ENCODE measurements at regions not wholly inside any gene's neighbourhood (a gene's known extent, or its start where the extent isn't known, plus 50 kb on each side); places are given as distances from the start of the nearest gene placed in this dataset.
"Not testable (repeated sequence)": the region's sequence is repeated elsewhere in the genome, so short reads cannot be mapped to it uniquely, and the experiment has no call there.

DNA sequence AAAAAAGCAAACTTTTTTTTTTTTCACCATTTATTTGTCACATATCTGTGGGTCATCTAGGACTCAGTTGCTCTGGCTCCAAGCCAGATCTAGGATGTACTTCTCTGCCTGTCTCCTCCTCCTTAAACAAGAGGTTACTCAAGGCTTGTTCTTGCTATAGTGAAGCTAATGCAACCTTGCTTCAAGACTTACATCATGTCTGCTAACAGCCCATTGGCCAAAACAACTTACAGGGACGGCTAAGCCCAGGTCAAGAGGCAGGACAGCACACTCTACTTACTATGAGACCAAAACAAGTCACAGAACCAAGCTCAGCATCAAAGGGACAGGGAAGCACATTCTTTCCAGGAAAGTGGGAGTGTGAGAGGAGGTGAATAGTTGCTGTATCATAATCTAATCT, 123.8 kb upstream of the BNIP2 start:
- TF ChIP-seq, protein P1, sequence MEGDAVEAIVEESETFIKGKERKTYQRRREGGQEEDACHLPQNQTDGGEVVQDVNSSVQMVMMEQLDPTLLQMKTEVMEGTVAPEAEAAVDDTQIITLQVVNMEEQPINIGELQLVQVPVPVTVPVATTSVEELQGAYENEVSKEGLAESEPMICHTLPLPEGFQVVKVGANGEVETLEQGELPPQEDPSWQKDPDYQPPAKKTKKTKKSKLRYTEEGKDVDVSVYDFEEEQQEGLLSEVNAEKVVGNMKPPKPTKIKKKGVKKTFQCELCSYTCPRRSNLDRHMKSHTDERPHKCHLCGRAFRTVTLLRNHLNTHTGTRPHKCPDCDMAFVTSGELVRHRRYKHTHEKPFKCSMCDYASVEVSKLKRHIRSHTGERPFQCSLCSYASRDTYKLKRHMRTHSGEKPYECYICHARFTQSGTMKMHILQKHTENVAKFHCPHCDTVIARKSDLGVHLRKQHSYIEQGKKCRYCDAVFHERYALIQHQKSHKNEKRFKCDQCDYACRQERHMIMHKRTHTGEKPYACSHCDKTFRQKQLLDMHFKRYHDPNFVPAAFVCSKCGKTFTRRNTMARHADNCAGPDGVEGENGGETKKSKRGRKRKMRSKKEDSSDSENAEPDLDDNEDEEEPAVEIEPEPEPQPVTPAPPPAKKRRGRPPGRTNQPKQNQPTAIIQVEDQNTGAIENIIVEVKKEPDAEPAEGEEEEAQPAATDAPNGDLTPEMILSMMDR (IDR thresholded peaks at IDR 0.05): no peak
- DNase-seq (no peak), ATAC-seq (no peak)
- peaks cover 0 to 70% (median 25%) of the 10 kb centered on the region in 7 donors for H3K27me3 ChIP-seq
- no peaks in the 10 kb centered on the region for H3K4me1 ChIP-seq
- H3K4me3 ChIP-seq: no peak overlapping the region
- H3K9me3 ChIP-seq: peaks cover 0 to 4% (median 0%) of the 10 kb centered on the region in 11 donors
- intact Hi-C loops (cut with DNase I): no loop called here
- 33 to 47% methylated on average over 1 of the region's 1 CpG for WGBS, 2 donors
- H3K27ac ChIP-seq: no peak overlapping the region
- no peaks in the 10 kb centered on the region for H3K36me3 ChIP-seq

DNA sequence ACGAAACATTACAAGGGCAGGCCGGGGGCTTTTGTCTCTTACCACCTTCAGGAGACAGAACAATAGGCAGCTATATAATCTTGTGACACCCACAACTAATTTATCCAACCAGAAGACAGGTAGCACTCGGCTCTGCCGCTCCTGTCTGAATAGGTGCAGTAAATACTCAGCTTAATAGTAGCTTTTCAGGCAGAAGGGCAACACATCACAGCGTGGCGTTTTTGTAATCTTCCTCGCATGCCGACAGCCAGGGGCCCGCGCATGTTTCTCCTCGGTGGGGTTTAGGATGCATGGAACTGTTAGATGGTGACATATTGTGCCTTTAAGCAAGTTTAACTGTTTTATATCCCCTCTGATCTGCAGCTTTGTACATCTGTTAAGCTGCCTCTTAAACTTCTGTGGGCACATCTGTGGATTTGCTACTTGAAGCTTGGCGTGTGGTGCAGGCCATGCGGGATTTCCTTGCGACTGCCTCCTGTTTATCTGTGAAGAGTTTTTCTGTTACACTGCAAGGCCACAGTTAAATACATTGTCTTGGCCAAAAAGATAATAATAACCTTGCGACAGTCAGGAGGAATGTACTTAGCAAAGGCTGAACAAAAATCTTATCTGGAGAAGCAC, 123.2 kb upstream of the BNIP2 start:
- H3K27me3 ChIP-seq: peaks cover 0 to 65% (median 22%) of the 10 kb centered on the region in 7 donors

DNA sequence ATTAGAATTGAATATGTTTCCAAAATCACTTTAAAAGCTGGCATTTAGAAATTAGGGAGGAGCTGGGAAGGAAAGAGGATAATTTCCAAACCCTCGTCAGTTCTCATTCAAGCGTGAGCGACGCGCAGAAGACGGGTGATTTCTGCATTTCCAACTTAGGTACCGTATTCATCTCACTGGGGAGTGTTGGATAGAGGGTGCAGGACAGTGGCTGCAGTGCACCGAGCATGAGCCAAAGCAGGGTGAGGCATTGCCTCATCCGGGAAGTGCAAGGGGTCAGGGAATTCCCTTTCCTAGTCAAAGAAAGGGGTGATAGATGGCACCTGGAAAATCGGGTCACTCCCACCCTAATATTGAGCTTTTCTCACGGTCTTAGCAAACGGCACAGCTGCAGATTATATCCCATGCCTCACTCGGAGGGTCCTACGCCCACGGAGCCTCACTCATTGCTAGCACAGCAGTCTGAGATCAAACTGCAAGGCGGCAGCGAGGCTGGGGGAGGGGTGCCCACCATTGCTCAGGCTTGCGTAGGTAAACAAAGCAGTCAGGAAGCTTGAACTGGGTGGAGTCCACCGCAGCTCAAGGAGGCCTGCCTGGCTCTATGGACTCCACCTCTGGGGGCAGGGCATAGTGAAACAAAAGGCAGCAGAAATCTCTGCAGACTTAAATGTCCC, 114.3 kb upstream of the BNIP2 start:
- H3K36me3 ChIP-seq; H3K9me3 ChIP-seq; H3K27me3 ChIP-seq; H3K4me1 ChIP-seq; intact Hi-C loops (cut with DNase I); ATAC-seq: not testable (repeated sequence)
- DNase-seq: peak; percentile 15 to 17
- WGBS, 2 donors: 49 to 53% methylated on average over 19 of the region's 19 CpGs
- H3K27ac ChIP-seq: peak overlapping the region in 2 of 10 donors; percentile 15 to 40
- H3K4me3 ChIP-seq: peak overlapping the region in 6 of 10 donors; percentile 14 to 44 (median 30)

More for the DNA sequence above, 123.2 kb upstream of the BNIP2 start:
- WGBS, 2 donors: 42 to 44% methylated on average over 15 of the region's 15 CpGs
- intact Hi-C loops (cut with DNase I): no loop called here
- TF ChIP-seq, protein P1 (IDR thresholded peaks at IDR 0.05): no peak
- Histone ChIP-seq H3K27ac (no peak overlapping the region), H3K36me3 (no peaks in the 10 kb centered on the region), H3K4me3 (no peak overlapping the region), H3K9me3 (peaks cover 0 to 4% (median 0%) of the 10 kb centered on the region in 11 donors), H3K4me1 (no peaks in the 10 kb centered on the region)
- ATAC-seq (no peak), DNase-seq (no peak)

DNA sequence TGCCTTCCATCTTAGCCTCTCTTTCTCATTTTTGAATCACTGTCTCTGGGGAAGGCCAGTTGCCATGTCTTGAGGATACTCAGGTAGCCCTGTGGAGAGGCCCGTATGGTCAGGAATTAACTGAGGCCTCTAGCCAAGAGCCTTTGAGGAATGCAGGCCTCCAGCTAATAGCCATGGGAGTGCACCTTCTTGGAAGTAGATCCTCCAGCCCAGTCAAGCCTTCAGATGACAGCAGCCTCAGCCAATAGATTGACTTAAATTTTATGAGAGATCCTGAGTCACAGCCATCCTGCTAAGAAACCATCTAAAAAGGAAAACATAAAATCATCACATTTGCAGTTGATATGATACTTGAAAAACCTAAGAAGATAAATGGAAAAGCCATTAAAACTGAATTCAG, 112.5 kb upstream of the BNIP2 start:
- DNase-seq: no peak
- no peak overlapping the region for H3K4me3 ChIP-seq
- H3K36me3 ChIP-seq: no peaks in the 10 kb centered on the region
- H3K4me1 ChIP-seq: no peaks in the 10 kb centered on the region
- TF ChIP-seq, protein P1 (IDR thresholded peaks at IDR 0.05): no peak
- no peaks in the 10 kb centered on the region for H3K9me3 ChIP-seq
- WGBS, 2 donors: 72 to 79% methylated on average over 1 of the region's 1 CpG
- intact Hi-C loops (cut with DNase I): no loop called here
- no peak overlapping the region for H3K27ac ChIP-seq
- no peak for ATAC-seq
- peaks cover 0 to 19% (median 11%) of the 10 kb centered on the region in 7 donors for H3K27me3 ChIP-seq

DNA sequence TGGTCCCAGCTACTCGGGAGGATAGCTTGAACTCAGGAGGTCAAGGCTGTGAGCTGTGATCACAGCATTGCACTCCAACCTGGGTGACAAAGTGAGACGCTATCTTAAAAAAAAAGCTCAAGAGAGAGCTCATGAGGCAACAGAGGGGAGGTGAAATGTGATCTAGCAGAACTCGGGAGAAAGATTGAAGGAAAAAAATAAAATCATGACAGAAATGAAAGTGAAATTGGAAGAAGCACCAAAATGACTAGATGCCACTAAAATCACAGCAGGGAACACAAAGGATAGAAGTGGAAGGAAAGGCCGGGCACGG, 109.4 kb upstream of the BNIP2 start:
- peaks cover 0 to 43% (median 27%) of the 10 kb centered on the region in 7 donors for H3K27me3 ChIP-seq
- DNase-seq: no peak
- no peaks in the 10 kb centered on the region for H3K4me1 ChIP-seq
- no peak overlapping the region for H3K4me3 ChIP-seq
- no peak for ATAC-seq
- H3K27ac ChIP-seq: no peak overlapping the region
- H3K36me3 ChIP-seq: no peaks in the 10 kb centered on the region
- 42 to 43% methylated on average over 5 of the region's 5 CpGs for WGBS, 2 donors
- TF ChIP-seq, protein P1 (IDR thresholded peaks at IDR 0.05): no peak
- no peaks in the 10 kb centered on the region for H3K9me3 ChIP-seq
- intact Hi-C loops (cut with DNase I): no loop called here

Measured in heart right ventricle (tissue), 16 donors.